H9 (cell line): ENCODE measurements at regions not wholly inside any gene's neighbourhood (a gene's known extent, or its start where the extent isn't known, plus 50 kb on each side); places are given as distances from the start of the nearest gene placed in this dataset.

Experiments used
- DNase-seq: peaks from one replicate; pipeline ENCODE4 v3.0.0-alpha.2; 2017
- H2AFZ ChIP-seq: one replicate; pipeline ENCODE4 v1.6.1; 2013; ENCODE audit warnings: mild to moderate bottlenecking, low read length, control low read depth, moderate library complexity
- H2AK5ac ChIP-seq: 2 replicates; pipeline ENCODE4 v1.6.1; 2013; ENCODE audit warnings: low read length, control low read depth, mixed read lengths; ENCODE audit not compliant: insufficient read length
- H2BK120ac ChIP-seq: one replicate; pipeline ENCODE4 v1.6.1; 2013; ENCODE audit warnings: low read depth, mild to moderate bottlenecking, low read length, control low read depth, inconsistent platforms; ENCODE audit not compliant: poor library complexity, severe bottlenecking
- H2BK12ac ChIP-seq: 2 replicates; pipeline ENCODE4 v1.6.1; 2013; ENCODE audit warnings: low read length, control low read depth, mixed read lengths, low read depth; ENCODE audit not compliant: insufficient read length
- H2BK15ac ChIP-seq: 2 replicates; pipeline ENCODE4 v1.6.1; 2013; ENCODE audit warnings: low read depth, low read length, control low read depth
- H2BK20ac ChIP-seq: one replicate; pipeline ENCODE4 v1.6.1; 2013; ENCODE audit warnings: low read depth, mild to moderate bottlenecking, low read length, control low read depth, inconsistent platforms; ENCODE audit not compliant: poor library complexity, severe bottlenecking
- H2BK5ac ChIP-seq: 2 replicates; pipeline ENCODE4 v1.6.1; 2013; ENCODE audit warnings: low read length, control low read depth, mixed read lengths; ENCODE audit not compliant: insufficient read length
- H3K14ac ChIP-seq: 2 replicates; pipeline ENCODE4 v1.6.1; 2013; ENCODE audit warnings: low read length, control low read depth; ENCODE audit not compliant: insufficient read depth
- H3K18ac ChIP-seq: 2 replicates; pipeline ENCODE4 v1.6.1; 2013; ENCODE audit warnings: low read depth, mild to moderate bottlenecking, mixed read lengths, low read length, control low read depth; ENCODE audit not compliant: insufficient read length
- H3K23ac ChIP-seq: 2 replicates; pipeline ENCODE4 v1.6.1; 2013; ENCODE audit warnings: low read length, control low read depth, mixed read lengths, low read depth; ENCODE audit not compliant: insufficient read length
- H3K23me2 ChIP-seq: 2 replicates; pipeline ENCODE4 v1.6.1; 2013; ENCODE audit warnings: low read depth, mild to moderate bottlenecking, mixed read lengths, low read length, control low read depth; ENCODE audit not compliant: insufficient read length, poor library complexity, severe bottlenecking
- H3K27ac ChIP-seq: 2 replicates; pipeline ENCODE4 v1.5.1; 2013; ENCODE audit warnings: low read length, control low read depth, mixed read lengths, low read depth; ENCODE audit not compliant: insufficient read length
- H3K27me3 ChIP-seq: 2 replicates; pipeline ENCODE4 v1.6.1; 2013; ENCODE audit warnings: low read length, control low read depth, inconsistent platforms; ENCODE audit not compliant: insufficient read depth
- H3K4ac ChIP-seq: 2 replicates; pipeline ENCODE4 v1.6.1; 2013; ENCODE audit warnings: low read depth, mild to moderate bottlenecking, control low read depth, inconsistent platforms, low read length, moderate library complexity
- H3K4me1 ChIP-seq: 2 replicates; pipeline ENCODE4 v1.6.1; 2013; ENCODE audit warnings: low read length, control low read depth, inconsistent platforms; ENCODE audit not compliant: insufficient read depth
- H3K4me2 ChIP-seq: 2 replicates; pipeline ENCODE4 v1.6.1; 2013; ENCODE audit warnings: low read length, control low read depth, mixed read lengths; ENCODE audit not compliant: insufficient read length, insufficient read depth
- H3K56ac ChIP-seq: 2 replicates; pipeline ENCODE4 v1.6.1; 2013; ENCODE audit warnings: low read depth, mild to moderate bottlenecking, mixed read lengths, low read length, control low read depth; ENCODE audit not compliant: insufficient read length
- H3K79me1 ChIP-seq: 2 replicates; pipeline ENCODE4 v1.6.1; 2013; ENCODE audit warnings: low read depth, mild to moderate bottlenecking, moderate library complexity, low read length, control low read depth, inconsistent platforms; ENCODE audit not compliant: insufficient read depth, poor library complexity, severe bottlenecking
- H3K79me2 ChIP-seq: 2 replicates; pipeline ENCODE4 v1.6.1; 2013; ENCODE audit warnings: low read length, control low read depth, inconsistent platforms; ENCODE audit not compliant: insufficient read depth
- H3K9ac ChIP-seq: 2 replicates; pipeline ENCODE4 v1.6.1; 2013; ENCODE audit warnings: low read length, control low read depth, mixed read lengths; ENCODE audit not compliant: insufficient read length; ENCODE audit errors: extremely low read depth
- H3K9me3 ChIP-seq: one replicate; pipeline ENCODE4 v1.6.1; 2013; ENCODE audit warnings: low read depth, low read length, inconsistent platforms; ENCODE audit not compliant: control insufficient read depth
- H3T11ph ChIP-seq: one replicate; pipeline ENCODE4 v1.6.1; 2013; ENCODE audit warnings: mild to moderate bottlenecking, low read length, control low read depth, inconsistent platforms
- H4K20me1 ChIP-seq: one replicate; pipeline ENCODE4 v1.6.1; 2013; ENCODE audit not compliant: control insufficient read depth, insufficient read length, insufficient read depth
- H4K5ac ChIP-seq: 2 replicates; pipeline ENCODE4 v1.6.1; 2013; ENCODE audit warnings: low read depth, mild to moderate bottlenecking, mixed read lengths, low read length, control low read depth; ENCODE audit not compliant: insufficient read length
- H4K8ac ChIP-seq: replicated peaks from 2 replicates; pipeline ENCODE4 v1.6.1; 2013; ENCODE audit warnings: low read length, control low read depth, mixed read lengths, low read depth; ENCODE audit not compliant: insufficient read length
- H4K91ac ChIP-seq: 2 replicates; pipeline ENCODE4 v1.6.1; 2013; ENCODE audit warnings: low read depth, mild to moderate bottlenecking, moderate library complexity, mixed read lengths, low read length, control low read depth; ENCODE audit not compliant: insufficient read length
- H3K27ac Mint-ChIP-seq, 3 experiments: 2 replicates in 2 of 3; 3 replicates in 1 of 3; pipeline ENCODE4 v1.8.0; 2020 to 2021; ENCODE audit warnings: mixed read lengths in 3 of 3, mild to moderate bottlenecking in 1 of 3, moderate library complexity in 1 of 3
- H3K27me3 Mint-ChIP-seq: 2 replicates; pipeline ENCODE4 v1.8.0; 2021; ENCODE audit warnings: low read depth, mild to moderate bottlenecking, moderate library complexity, mixed read lengths
- H3K36me3 Mint-ChIP-seq, 3 experiments: 2 replicates in 2 of 3; 3 replicates in 1 of 3; pipeline ENCODE4 v1.8.0; 2020 to 2021; ENCODE audit warnings: low read depth in 3 of 3, mixed read lengths in 3 of 3; ENCODE audit not compliant: insufficient read depth in 1 of 3
- H3K4me1 Mint-ChIP-seq, 2 experiments: 2 replicates each; pipeline ENCODE4 v1.8.0; 2020; ENCODE audit warnings: mixed read lengths in 2 of 2
- H3K4me3 Mint-ChIP-seq, 2 experiments: 2 replicates in 1 of 2; 3 replicates in 1 of 2; pipeline ENCODE4 v1.8.0; 2020 to 2021; ENCODE audit warnings: mild to moderate bottlenecking in 2 of 2, mixed read lengths in 2 of 2, moderate library complexity in 1 of 2
- H3K9me3 Mint-ChIP-seq, 2 experiments: 2 replicates in 1 of 2; 3 replicates in 1 of 2; pipeline ENCODE4 v1.8.0; 2020; ENCODE audit warnings: mild to moderate bottlenecking in 2 of 2, mixed read lengths in 2 of 2, moderate library complexity in 1 of 2
- CTCF ChIP-seq: fragments of 200-600 bp; sonication (generic); conservative IDR thresholded peaks from 3 replicates; pipeline ENCODE4 v1.8.0; 2021; ENCODE audit warnings: antibody characterized with exemption, mild to moderate bottlenecking
- WGBS: extraction: QIAGEN DNeasy Blood & Tissue Kit; methylation state at CpG from one replicate; pipeline ENCODE4 v1.1.7; 2013; ENCODE audit warnings: missing lambda C conversion rate, low lambda C conversion rate, mixed read lengths; ENCODE audit not compliant: insufficient read length; ENCODE audit errors: extremely low coverage; 5-methylcytosine and 5-hydroxymethylcytosine counted together

- no peak overlapping the region for H3T11ph ChIP-seq
- H2BK5ac ChIP-seq = no peak overlapping the region
- no peak overlapping the region for H2BK120ac ChIP-seq
- no peaks in the 10 kb centered on the region for H3K23me2 ChIP-seq
- no peak overlapping the region for H4K91ac ChIP-seq
- no peaks in the 10 kb centered on the region for H3K27me3 Mint-ChIP-seq
- H3K4me1 Mint-ChIP-seq = peaks cover 9 to 12% of the 10 kb centered on the region in 2 experiments; a peak in 3 of 4 replicates
- no peak overlapping the region for H4K8ac ChIP-seq
- peaks cover 2% of the 10 kb centered on the region for H4K20me1 ChIP-seq
- no peaks in the 10 kb centered on the region for H3K9me3 Mint-ChIP-seq
- WGBS = no CpG with 5 or more reads among the region's 2 CpGs
- no peak for DNase-seq
- no peak overlapping the region for H2AFZ ChIP-seq
- no peak overlapping the region for H3K4me3 Mint-ChIP-seq
- no peaks in the 10 kb centered on the region for H3K27me3 ChIP-seq
- no peak overlapping the region for H4K5ac ChIP-seq
- no peaks in the 10 kb centered on the region for H3K36me3 Mint-ChIP-seq
- H3K14ac ChIP-seq = no peak overlapping the region
- no peak overlapping the region for H3K4ac ChIP-seq
- H2BK20ac ChIP-seq = no peak overlapping the region
- no peak overlapping the region for H2BK12ac ChIP-seq
- H3K18ac ChIP-seq = no peak overlapping the region
- no peak for TF ChIP-seq CTCF
- H3K9me3 ChIP-seq = no peaks in the 10 kb centered on the region
- H3K27ac Mint-ChIP-seq = no peak overlapping the region
- H3K4me2 ChIP-seq = no peak overlapping the region
- no peaks in the 10 kb centered on the region for H3K79me1 ChIP-seq
- H2AK5ac ChIP-seq = no peak overlapping the region
- H3K9ac ChIP-seq = no peak overlapping the region
- H3K4me1 ChIP-seq = no peaks in the 10 kb centered on the region
- no peak overlapping the region for H3K27ac ChIP-seq
- H3K23ac ChIP-seq = no peak overlapping the region
- H2BK15ac ChIP-seq = no peak overlapping the region
- no peak overlapping the region for H3K56ac ChIP-seq
- H3K79me2 ChIP-seq = no peaks in the 10 kb centered on the region
Measured at GRCh38 chr3:76367281-76367680, 581.9 kb upstream of the ZNF717 start.
